ENCODE measurements at regions not wholly inside any gene's neighbourhood (a gene's known extent, or its start where the extent isn't known, plus 50 kb on each side); places are given as distances from the start of the nearest gene placed in this dataset.

- TF ChIP-seq CTCF (IDR thresholded peaks at IDR 0.05): no peak
- Histone ChIP-seq H2AFZ (no peak overlapping the region), H3K4me1 (no peaks in the 10 kb centered on the region), H3K9me3 (ENCODE audit: control insufficient read depth, low read length) (peaks cover 2% of the 10 kb centered on the region), H3K36me3 (ENCODE audit: control insufficient read depth, insufficient read depth, low read length) (no peaks in the 10 kb centered on the region), H3K27me3 (ENCODE audit: control insufficient read depth, insufficient read depth, low read length) (no peaks in the 10 kb centered on the region), H3K4me3 (ENCODE audit: low read depth, low read length) (no peak overlapping the region), H3K79me2 (no peaks in the 10 kb centered on the region), H3K27ac (no peak overlapping the region), H3K4me2 (ENCODE audit: low read length) (no peak overlapping the region), H3K9ac (no peak overlapping the region)
These were observed 105.8 kb downstream of the C12orf50 start for GRCh38 chr12:87923361-87923760.

- H3K27me3 ChIP-seq (ENCODE audit: control insufficient read depth, insufficient read depth, low read length): no peaks in the 10 kb centered on the region
- no peak overlapping the region for H3K4me3 ChIP-seq (ENCODE audit: low read depth, low read length)
- H3K4me1 ChIP-seq: no peaks in the 10 kb centered on the region
- no peaks in the 10 kb centered on the region for H3K79me2 ChIP-seq
- H3K9me3 ChIP-seq (ENCODE audit: control insufficient read depth, low read length): peaks cover 2% of the 10 kb centered on the region
- H3K27ac ChIP-seq: no peak overlapping the region
- TF ChIP-seq CTCF (IDR thresholded peaks at IDR 0.05): no peak
- no peak overlapping the region for H2AFZ ChIP-seq
- H3K4me2 ChIP-seq (ENCODE audit: low read length): no peak overlapping the region
- no peak overlapping the region for H3K9ac ChIP-seq
- H3K36me3 ChIP-seq (ENCODE audit: control insufficient read depth, insufficient read depth, low read length): no peaks in the 10 kb centered on the region
These were observed 106.5 kb downstream of the C12orf50 start for GRCh38 chr12:87922736-87923135.

GRCh38 chr12:87921621-87922020 lies 107.6 kb downstream of the C12orf50 start:
- H3K4me3 ChIP-seq (ENCODE audit: low read depth, low read length): no peak overlapping the region
- H3K27ac ChIP-seq: no peak overlapping the region
- H3K4me1 ChIP-seq: no peaks in the 10 kb centered on the region
- no peak for TF ChIP-seq CTCF (IDR thresholded peaks at IDR 0.05)
- H3K4me2 ChIP-seq (ENCODE audit: low read length): no peak overlapping the region
- peaks cover 2% of the 10 kb centered on the region for H3K9me3 ChIP-seq (ENCODE audit: control insufficient read depth, low read length)
- H3K27me3 ChIP-seq (ENCODE audit: control insufficient read depth, insufficient read depth, low read length): no peaks in the 10 kb centered on the region
- no peaks in the 10 kb centered on the region for H3K36me3 ChIP-seq (ENCODE audit: control insufficient read depth, insufficient read depth, low read length)
- no peak overlapping the region for H3K9ac ChIP-seq
- no peaks in the 10 kb centered on the region for H3K79me2 ChIP-seq
- H2AFZ ChIP-seq: no peak overlapping the region

GRCh38 chr12:87920139-87920538 lies 109.1 kb downstream of the C12orf50 start:
- no peak overlapping the region for H3K4me2 ChIP-seq (ENCODE audit: low read length)
- H3K4me3 ChIP-seq (ENCODE audit: low read depth, low read length): no peak overlapping the region
- no peak overlapping the region for H3K27ac ChIP-seq

More at GRCh38 chr12:87920139-87920538, 109.1 kb downstream of the C12orf50 start:
- Histone ChIP-seq H3K4me1 (no peaks in the 10 kb centered on the region), H3K36me3 (ENCODE audit: control insufficient read depth, insufficient read depth, low read length) (no peaks in the 10 kb centered on the region), H3K27me3 (ENCODE audit: control insufficient read depth, insufficient read depth, low read length) (no peaks in the 10 kb centered on the region), H2AFZ (peak overlapping the region; percentile 19), H3K79me2 (no peaks in the 10 kb centered on the region), H3K9ac (no peak overlapping the region), H3K9me3 (ENCODE audit: control insufficient read depth, low read length) (peaks cover 2% of the 10 kb centered on the region)
- no peak for TF ChIP-seq CTCF (IDR thresholded peaks at IDR 0.05)

Measured in parathyroid adenoma (tissue), 2 donors.